HEK293T (cell line): ENCODE measurements at regions not wholly inside any gene's neighbourhood (a gene's known extent, or its start where the extent isn't known, plus 50 kb on each side); places are given as distances from the start of the nearest gene placed in this dataset.

ENCODE experiments used
- ARNT ChIP-seq: fragments of 450-650 bp; IDR thresholded peaks from 2 replicates; pipeline ENCODE4 v1.6.1; 2017; ENCODE audit warnings: mild to moderate bottlenecking
- BHLHE40 ChIP-seq: fragments of 450-650 bp; IDR thresholded peaks from 2 replicates; pipeline ENCODE4 v1.6.1; 2016; ENCODE audit warnings: mild to moderate bottlenecking, moderate library complexity, borderline replicate concordance
- CTBP1 ChIP-seq: fragments of 450-650 bp; IDR thresholded peaks from 2 replicates; pipeline ENCODE4 v1.6.1; 2016; ENCODE audit warnings: borderline replicate concordance
- ELF4 ChIP-seq: fragments of 450-650 bp; IDR thresholded peaks from 2 replicates; pipeline ENCODE4 v1.6.1; 2017; ENCODE audit warnings: antibody characterized with exemption
- FOXM1 ChIP-seq: fragments of 450-650 bp; IDR thresholded peaks from 2 replicates; pipeline ENCODE4 v1.6.1; 2017; ENCODE audit warnings: mild to moderate bottlenecking, borderline replicate concordance
- HDGF ChIP-seq: fragments of 450-650 bp; IDR thresholded peaks from 2 replicates; pipeline ENCODE4 v1.6.1; 2017; ENCODE audit warnings: antibody characterized with exemption, borderline replicate concordance
- L3MBTL2 ChIP-seq: fragments of 450-650 bp; conservative IDR thresholded peaks from 2 replicates; pipeline ENCODE4 v1.6.1; 2016; ENCODE audit warnings: mild to moderate bottlenecking
- SP1 ChIP-seq: fragments of 450-650 bp; IDR thresholded peaks from 2 replicates; pipeline ENCODE4 v1.6.1; 2017
- TARDBP ChIP-seq: fragments of 450-650 bp; IDR thresholded peaks from 2 replicates; pipeline ENCODE4 v1.6.1; 2016
- ZNF384 ChIP-seq: fragments of 450-650 bp; IDR thresholded peaks from 2 replicates; pipeline ENCODE4 v1.6.1; 2016
- TF ChIP-seq, protein P1 (sequence below): fragments of 450-650 bp; IDR thresholded peaks from 2 replicates; pipeline ENCODE4 v1.6.1; 2016

DNA sequence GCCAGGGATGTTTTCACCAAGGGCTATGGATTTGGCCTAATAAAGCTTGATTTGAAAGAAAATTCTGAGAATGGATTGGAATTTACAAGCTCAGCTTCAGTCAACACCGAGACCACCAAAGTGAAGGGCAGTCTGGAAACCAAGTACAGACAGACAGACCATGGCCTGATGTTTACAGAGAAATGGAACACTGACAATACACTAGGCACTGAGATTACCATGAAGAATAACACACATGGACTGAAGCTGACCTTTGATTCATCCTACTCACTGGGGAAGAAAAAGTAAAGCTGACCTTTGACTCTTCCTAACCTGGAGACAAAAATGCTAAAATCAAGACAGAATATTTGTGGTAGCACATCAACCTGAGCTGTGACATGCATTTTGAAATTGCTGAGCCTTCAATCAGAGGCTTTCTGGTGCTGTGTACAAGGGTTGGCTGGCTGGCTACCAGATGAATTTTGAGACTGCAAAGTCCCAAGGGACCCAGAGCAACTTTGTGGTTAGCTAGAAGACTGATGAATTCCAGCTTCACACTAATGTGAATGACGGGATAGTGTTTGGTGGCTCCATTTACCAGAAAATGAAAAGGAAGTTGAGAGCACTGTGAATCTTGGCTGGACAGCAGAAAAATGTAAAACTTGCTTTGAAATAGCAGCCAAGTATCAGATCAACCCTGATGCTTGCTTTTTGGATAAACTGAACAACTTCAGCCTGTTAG, 190.4 kb upstream of the KCTD3 start:
- TF ChIP-seq HDGF (no peak), ARNT (no peak), ZNF384 (no peak), BHLHE40 (no peak), ELF4 (no peak), TARDBP (no peak), CTBP1 (no peak), L3MBTL2 (no peak), SP1 (no peak), FOXM1 (no peak)
- TF ChIP-seq, protein P1, sequence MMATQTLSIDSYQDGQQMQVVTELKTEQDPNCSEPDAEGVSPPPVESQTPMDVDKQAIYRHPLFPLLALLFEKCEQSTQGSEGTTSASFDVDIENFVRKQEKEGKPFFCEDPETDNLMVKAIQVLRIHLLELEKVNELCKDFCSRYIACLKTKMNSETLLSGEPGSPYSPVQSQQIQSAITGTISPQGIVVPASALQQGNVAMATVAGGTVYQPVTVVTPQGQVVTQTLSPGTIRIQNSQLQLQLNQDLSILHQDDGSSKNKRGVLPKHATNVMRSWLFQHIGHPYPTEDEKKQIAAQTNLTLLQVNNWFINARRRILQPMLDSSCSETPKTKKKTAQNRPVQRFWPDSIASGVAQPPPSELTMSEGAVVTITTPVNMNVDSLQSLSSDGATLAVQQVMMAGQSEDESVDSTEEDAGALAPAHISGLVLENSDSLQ = no peak
